ENCODE measurements at regions not wholly inside any gene's neighbourhood (a gene's known extent, or its start where the extent isn't known, plus 50 kb on each side); places are given as distances from the start of the nearest gene placed in this dataset.
"Not testable (repeated sequence)": the region's sequence is repeated elsewhere in the genome, so short reads cannot be mapped to it uniquely, and the experiment has no call there.

DNA sequence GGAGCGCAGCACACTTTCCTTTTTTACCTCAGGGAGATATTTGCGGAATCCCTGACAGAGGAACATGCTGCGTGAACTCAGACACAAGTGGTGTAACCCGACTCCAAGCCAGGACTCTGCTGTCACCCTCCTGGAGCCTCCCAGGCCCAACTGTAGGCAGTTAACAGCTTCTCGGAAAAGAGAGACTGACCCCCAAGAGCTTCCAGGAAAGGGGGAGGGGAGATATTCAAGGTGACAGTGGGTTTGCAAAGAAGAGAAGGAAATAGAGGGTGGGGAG lies 103.1 kb upstream of the NBPF26 start:
- TF ChIP-seq, protein P1, sequence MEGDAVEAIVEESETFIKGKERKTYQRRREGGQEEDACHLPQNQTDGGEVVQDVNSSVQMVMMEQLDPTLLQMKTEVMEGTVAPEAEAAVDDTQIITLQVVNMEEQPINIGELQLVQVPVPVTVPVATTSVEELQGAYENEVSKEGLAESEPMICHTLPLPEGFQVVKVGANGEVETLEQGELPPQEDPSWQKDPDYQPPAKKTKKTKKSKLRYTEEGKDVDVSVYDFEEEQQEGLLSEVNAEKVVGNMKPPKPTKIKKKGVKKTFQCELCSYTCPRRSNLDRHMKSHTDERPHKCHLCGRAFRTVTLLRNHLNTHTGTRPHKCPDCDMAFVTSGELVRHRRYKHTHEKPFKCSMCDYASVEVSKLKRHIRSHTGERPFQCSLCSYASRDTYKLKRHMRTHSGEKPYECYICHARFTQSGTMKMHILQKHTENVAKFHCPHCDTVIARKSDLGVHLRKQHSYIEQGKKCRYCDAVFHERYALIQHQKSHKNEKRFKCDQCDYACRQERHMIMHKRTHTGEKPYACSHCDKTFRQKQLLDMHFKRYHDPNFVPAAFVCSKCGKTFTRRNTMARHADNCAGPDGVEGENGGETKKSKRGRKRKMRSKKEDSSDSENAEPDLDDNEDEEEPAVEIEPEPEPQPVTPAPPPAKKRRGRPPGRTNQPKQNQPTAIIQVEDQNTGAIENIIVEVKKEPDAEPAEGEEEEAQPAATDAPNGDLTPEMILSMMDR (IDR thresholded peaks at IDR 0.05), result not testable (repeated sequence)
- TF ChIP-seq POLR2AphosphoS5, POLR2A, EP300 (IDR thresholded peaks at IDR 0.05): not testable (repeated sequence)

Measured in stomach (tissue), 4 donors.